Hepatocyte (in vitro differentiated cells): ENCODE measurements at regions not wholly inside any gene's neighbourhood (a gene's known extent, or its start where the extent isn't known, plus 50 kb on each side); places are given as distances from the start of the nearest gene placed in this dataset.

Source experiments
- EZH2 ChIP-seq: fragments of 200-600 bp; sonication (generic); IDR thresholded peaks from 2 replicates; pipeline ENCODE4 v1.6.1; 2016; ENCODE audit warnings: antibody characterized with exemption, mild to moderate bottlenecking, borderline replicate concordance
- EZH2phosphoT487 ChIP-seq: fragments of 200-600 bp; sonication (generic); IDR thresholded peaks from one replicate; pipeline ENCODE4 v1.6.1; 2018; ENCODE audit warnings: antibody characterized with exemption, mild to moderate bottlenecking, low read depth, moderate library complexity; ENCODE audit not compliant: unreplicated experiment, severe bottlenecking
- TF ChIP-seq, protein P1 (sequence below): fragments of 200-600 bp; sonication (generic); IDR thresholded peaks from 2 replicates; pipeline ENCODE4 v1.5.1; 2016; ENCODE audit warnings: antibody characterized with exemption, mild to moderate bottlenecking; ENCODE audit not compliant: poor library complexity

DNA sequence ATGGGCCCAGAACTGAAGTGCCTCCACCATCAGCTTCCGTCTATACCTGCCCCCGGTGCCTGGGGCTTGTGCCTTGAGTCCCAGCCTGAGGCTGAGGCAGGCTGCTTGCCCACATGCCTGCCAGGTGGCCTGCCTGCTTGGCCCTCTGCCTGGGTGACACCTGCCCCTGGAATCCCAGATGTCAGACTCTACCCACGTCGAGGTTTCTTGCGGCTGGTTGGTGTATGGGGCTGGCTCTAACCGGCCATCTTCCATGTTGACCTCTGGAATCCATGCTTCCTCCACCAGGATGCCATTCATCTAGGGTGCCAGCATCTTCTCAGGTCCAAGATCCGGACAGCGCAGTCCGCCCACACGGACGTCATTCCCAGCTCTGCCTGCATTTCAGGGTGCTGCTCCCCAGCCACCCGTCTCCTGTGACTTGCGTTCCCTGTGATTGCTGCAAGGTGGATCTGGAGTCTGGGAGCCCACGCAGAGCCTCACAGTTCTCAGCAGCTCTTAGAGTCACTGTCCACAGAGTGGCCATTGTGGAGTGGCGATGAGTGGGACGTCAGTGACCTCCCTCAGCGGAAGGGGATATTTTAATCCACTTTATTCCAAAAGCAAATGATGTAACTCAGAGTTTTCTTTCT is 298.1 kb downstream of the TCERG1L start:
- TF ChIP-seq EZH2 (no peak), EZH2phosphoT487 (no peak)
- TF ChIP-seq, protein P1, sequence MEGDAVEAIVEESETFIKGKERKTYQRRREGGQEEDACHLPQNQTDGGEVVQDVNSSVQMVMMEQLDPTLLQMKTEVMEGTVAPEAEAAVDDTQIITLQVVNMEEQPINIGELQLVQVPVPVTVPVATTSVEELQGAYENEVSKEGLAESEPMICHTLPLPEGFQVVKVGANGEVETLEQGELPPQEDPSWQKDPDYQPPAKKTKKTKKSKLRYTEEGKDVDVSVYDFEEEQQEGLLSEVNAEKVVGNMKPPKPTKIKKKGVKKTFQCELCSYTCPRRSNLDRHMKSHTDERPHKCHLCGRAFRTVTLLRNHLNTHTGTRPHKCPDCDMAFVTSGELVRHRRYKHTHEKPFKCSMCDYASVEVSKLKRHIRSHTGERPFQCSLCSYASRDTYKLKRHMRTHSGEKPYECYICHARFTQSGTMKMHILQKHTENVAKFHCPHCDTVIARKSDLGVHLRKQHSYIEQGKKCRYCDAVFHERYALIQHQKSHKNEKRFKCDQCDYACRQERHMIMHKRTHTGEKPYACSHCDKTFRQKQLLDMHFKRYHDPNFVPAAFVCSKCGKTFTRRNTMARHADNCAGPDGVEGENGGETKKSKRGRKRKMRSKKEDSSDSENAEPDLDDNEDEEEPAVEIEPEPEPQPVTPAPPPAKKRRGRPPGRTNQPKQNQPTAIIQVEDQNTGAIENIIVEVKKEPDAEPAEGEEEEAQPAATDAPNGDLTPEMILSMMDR, result no peak
